SU-DHL-6 (cell line): ENCODE measurements at regions not wholly inside any gene's neighbourhood (a gene's known extent, or its start where the extent isn't known, plus 50 kb on each side); places are given as distances from the start of the nearest gene placed in this dataset.

Experiments
- EZH2phosphoT487 ChIP-seq: fragments of 200-600 bp; sonication (generic), shearing (Covaris generic); conservative IDR thresholded peaks from 2 replicates; pipeline ENCODE4 v1.6.1; 2018; ENCODE audit warnings: mild to moderate bottlenecking, antibody characterized with exemption, low read length, moderate library complexity, mixed read lengths
- TF ChIP-seq, protein P1 (sequence below): fragments of 200-600 bp; sonication (generic); IDR thresholded peaks from one replicate; pipeline ENCODE4 v1.5.1; 2017; ENCODE audit warnings: antibody characterized with exemption, mild to moderate bottlenecking, low read length, moderate library complexity; ENCODE audit not compliant: insufficient read depth, poor library complexity, severe bottlenecking

DNA sequence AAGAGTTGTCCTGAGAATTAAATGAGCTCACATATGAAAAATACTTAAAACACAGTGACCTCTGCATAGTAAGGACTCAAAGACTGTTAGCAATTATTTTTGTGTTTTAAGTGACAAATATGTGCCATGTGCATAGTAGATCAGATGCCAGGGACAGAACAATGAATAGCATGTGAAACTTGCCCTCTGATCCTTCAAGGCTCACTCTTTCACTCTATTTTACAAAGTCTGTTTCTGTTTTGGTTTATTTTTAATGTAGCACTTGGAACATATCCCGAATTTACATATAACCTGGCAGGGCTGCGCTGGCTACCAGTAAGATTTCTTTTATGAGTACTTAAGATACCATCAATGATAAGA is 135.5 kb upstream of the TNFAIP3 start:
- TF ChIP-seq, protein P1, sequence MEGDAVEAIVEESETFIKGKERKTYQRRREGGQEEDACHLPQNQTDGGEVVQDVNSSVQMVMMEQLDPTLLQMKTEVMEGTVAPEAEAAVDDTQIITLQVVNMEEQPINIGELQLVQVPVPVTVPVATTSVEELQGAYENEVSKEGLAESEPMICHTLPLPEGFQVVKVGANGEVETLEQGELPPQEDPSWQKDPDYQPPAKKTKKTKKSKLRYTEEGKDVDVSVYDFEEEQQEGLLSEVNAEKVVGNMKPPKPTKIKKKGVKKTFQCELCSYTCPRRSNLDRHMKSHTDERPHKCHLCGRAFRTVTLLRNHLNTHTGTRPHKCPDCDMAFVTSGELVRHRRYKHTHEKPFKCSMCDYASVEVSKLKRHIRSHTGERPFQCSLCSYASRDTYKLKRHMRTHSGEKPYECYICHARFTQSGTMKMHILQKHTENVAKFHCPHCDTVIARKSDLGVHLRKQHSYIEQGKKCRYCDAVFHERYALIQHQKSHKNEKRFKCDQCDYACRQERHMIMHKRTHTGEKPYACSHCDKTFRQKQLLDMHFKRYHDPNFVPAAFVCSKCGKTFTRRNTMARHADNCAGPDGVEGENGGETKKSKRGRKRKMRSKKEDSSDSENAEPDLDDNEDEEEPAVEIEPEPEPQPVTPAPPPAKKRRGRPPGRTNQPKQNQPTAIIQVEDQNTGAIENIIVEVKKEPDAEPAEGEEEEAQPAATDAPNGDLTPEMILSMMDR = no peak
- no peak for TF ChIP-seq EZH2phosphoT487
